ENCODE measurements at regions not wholly inside any gene's neighbourhood (a gene's known extent, or its start where the extent isn't known, plus 50 kb on each side); places are given as distances from the start of the nearest gene placed in this dataset.

GRCh38 chr13:74868049-74868448 is 613.9 kb downstream of the TBC1D4 start:
- TF ChIP-seq, protein P1, sequence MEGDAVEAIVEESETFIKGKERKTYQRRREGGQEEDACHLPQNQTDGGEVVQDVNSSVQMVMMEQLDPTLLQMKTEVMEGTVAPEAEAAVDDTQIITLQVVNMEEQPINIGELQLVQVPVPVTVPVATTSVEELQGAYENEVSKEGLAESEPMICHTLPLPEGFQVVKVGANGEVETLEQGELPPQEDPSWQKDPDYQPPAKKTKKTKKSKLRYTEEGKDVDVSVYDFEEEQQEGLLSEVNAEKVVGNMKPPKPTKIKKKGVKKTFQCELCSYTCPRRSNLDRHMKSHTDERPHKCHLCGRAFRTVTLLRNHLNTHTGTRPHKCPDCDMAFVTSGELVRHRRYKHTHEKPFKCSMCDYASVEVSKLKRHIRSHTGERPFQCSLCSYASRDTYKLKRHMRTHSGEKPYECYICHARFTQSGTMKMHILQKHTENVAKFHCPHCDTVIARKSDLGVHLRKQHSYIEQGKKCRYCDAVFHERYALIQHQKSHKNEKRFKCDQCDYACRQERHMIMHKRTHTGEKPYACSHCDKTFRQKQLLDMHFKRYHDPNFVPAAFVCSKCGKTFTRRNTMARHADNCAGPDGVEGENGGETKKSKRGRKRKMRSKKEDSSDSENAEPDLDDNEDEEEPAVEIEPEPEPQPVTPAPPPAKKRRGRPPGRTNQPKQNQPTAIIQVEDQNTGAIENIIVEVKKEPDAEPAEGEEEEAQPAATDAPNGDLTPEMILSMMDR (IDR thresholded peaks at IDR 0.05), result no peak
- no peak for TF ChIP-seq EP300 (IDR thresholded peaks at IDR 0.05)
- no peak for TF ChIP-seq POLR2A (IDR thresholded peaks at IDR 0.05)

Data from ovary (tissue), 3 donors.